HTR-8/SVneo (cell line): ENCODE measurements at regions not wholly inside any gene's neighbourhood (a gene's known extent, or its start where the extent isn't known, plus 50 kb on each side); places are given as distances from the start of the nearest gene placed in this dataset.
"Not testable (repeated sequence)": the region's sequence is repeated elsewhere in the genome, so short reads cannot be mapped to it uniquely, and the experiment has no call there.

Experiments used
- DNase-seq: peaks from one replicate; pipeline ENCODE4 v3.0.0; 2011; ENCODE audit warnings: low spot score, mixed read lengths; ENCODE audit not compliant: insufficient read length
- FAIRE-seq: peaks from 2 replicates; lab custom pipeline; 2011; peaks lifted over from hg19 to GRCh38; lab: Jason Lieb, UNC

DNA sequence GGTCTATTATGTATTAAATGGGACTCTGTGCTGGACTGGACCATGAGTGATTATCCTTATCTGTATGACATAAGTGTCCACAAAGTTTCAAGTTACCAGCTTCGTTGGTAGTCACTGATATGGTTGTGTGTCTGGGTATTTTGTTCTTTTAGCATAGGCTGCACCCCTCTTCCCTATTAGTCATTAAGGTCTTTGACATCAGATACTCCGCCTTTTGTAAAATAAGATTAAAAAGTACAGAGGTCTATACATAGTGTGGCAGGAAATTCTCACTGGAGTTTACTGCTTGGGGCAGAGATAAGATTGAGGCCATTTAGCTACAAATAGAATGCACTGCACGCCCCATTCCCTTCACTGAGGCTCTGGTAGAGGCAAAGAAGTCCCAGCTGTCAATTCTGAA, 99.4 kb downstream of the TMEM215 start:
- DNase-seq, result no peak
- FAIRE-seq, result no peak

DNA sequence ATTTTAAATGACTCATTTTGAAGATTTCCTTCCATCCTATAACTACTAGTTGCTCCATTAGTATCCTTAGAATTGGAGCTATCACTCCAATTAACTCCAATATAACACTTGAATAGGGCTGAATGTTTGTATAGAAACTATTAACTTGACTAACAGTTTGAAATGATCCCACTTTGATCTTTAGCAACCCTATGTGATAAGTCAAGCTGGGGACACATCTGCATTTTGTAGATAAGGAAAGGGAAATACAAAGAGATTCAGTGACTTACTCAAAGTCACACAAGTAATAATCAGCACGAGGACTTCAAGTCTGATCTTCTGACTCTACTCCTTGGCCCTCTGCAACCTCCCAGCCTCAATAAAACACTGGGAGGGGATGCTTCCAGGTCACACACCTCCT, 101.1 kb downstream of the TMEM215 start:
- no peak for DNase-seq
- FAIRE-seq, result no peak

DNA sequence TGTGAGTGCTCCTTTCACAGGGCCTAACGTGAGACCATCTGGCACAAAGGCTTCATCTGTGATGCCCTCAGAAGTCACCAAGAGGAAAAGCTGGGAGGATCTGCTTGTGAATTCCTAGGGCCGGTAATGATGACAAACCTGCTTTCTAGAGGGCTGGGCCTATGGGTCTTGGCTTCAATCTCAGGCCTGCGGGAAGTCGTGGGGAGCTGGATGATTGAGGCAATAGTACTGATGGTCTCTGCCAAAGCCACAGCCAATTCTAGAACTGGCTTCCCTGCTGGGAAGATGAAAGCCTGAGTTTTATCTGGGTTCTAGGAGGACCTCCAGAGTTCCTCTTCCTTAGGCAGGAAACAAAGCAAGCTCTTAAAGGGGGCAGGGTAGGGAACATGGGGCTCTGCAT, 102.7 kb downstream of the TMEM215 start:
- no peak for FAIRE-seq
- DNase-seq, result no peak

DNA sequence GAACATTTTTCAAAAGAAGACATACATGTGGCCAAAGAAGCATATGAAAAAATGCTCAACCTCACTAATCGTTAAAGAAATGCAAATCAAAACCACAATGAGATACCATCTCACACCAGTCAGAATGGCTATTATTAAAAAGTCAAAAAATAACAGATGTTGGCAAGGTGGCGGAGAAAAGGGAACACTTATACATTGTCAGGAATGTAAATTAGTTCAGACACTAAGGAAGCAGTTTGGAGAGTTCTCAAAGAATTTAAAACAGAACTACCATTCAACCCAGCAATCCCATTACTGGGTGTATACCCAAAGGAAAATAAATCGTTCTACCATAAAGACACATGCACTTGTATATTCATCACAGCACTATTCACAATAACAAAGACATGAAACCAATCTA, 106.9 kb downstream of the APTX start:
- FAIRE-seq, DNase-seq: not testable (repeated sequence)

DNA sequence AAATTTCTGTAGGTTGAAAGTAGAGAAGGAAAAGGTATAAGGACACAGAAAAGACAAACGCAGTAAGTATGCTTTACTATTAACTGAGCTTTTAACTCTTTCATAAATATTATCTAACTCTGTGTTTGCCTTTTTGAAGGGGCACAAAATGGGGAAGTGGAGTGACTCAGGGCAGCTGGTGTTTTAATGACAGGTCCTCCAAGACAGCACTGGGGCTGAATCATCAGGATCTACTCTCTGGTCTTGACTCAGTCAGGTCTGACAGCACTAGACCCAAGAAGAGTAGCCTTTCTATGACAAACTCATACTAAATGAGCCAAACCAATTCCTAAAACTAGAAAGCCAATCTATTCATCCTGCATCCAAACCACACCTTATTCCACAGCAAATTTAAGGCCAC, 102.2 kb downstream of the APTX start:
- DNase-seq, result no peak
- FAIRE-seq, result no peak

DNA sequence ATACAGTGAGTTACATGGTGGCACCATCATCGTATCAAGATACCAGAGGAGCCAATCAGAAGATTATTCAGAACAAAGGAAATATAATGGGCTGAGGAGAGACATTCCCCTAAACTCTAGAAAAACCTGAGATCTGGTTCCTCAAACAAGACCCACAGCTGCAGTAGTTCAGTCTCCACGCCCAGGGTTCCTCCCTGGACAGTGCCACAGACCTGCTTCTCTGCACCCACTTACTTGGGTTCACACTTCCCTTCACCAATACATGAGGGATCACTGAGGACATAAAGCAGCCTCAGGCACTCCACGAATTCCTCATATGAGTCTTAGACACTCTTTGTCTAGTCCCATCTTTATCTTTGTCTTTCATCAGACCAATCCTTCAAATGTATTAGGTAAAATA, 101.7 kb downstream of the APTX start:
- DNase-seq (no peak), FAIRE-seq (no peak)

DNA sequence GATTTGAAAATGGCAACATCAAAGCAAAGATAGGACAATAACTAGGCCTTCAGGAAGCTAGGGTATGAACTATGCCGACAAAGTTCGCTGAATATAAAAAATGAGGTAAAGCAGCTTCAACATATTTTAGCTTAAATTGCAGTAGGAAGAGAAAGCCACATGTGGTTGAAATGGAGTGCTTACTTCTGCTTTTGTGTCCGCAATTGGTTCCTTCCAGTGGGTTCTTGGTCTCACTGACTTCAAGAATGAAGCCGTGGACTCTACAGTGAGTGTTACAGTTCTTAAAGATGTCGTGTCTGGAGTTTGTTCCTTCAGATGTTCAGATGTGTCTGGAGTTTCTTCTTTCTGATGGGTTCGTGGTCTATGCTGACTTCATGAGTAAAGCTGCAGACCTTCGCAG, 95.2 kb downstream of the APTX start:
- FAIRE-seq (no peak), DNase-seq (no peak)

DNA sequence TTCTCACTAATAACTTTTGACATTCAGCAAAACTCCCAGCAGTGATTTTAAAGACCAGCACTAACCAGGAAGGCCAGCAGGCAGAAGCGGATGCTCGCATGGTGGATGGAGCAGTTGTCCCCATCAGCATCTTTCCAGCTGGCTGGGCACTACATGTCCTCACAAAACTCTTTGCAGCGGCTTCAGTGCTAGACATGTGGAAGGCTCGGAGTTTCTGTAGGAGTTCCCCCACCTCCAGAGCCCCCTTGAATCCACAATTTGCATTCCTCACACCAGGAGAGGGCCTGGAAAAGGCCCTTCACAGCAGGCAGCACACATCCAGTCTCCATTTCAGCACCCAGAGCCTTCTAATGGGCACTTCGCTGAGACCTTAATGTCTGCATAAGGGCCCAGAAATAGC, 85.6 kb downstream of the APTX start:
- FAIRE-seq (no peak), DNase-seq (no peak)

DNA sequence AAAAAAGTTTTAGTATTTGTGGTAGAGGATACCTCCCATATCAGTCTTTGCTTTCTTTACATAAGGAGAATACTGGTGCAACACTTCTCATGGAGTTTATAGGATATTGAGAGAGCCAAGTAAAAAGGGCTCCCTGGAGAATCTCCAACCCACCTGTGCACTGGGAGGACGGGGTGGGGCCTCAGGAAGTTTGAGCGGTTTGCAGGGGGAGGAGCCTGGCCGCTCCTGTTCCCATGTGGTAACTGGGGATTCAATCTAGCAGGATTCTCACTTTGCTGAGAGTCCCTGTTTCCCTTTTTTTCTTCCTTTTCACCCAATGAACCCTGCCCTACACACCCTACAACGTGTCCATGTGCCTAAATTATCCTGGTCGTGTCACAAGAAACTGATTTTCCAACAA, 82.8 kb downstream of the APTX start:
- FAIRE-seq, result no peak

More for the DNA sequence above, 82.8 kb downstream of the APTX start:
- DNase-seq, result no peak
